NCI-H1048 (cell line): ENCODE measurements at regions not wholly inside any gene's neighbourhood (a gene's known extent, or its start where the extent isn't known, plus 50 kb on each side); places are given as distances from the start of the nearest gene placed in this dataset.
"Not testable (repeated sequence)": the region's sequence is repeated elsewhere in the genome, so short reads cannot be mapped to it uniquely, and the experiment has no call there.

ENCODE experiments used
- DNase-seq: peaks from one replicate; lab custom pipeline; 2025; lab: John Stamatoyannopoulos, UW

DNA sequence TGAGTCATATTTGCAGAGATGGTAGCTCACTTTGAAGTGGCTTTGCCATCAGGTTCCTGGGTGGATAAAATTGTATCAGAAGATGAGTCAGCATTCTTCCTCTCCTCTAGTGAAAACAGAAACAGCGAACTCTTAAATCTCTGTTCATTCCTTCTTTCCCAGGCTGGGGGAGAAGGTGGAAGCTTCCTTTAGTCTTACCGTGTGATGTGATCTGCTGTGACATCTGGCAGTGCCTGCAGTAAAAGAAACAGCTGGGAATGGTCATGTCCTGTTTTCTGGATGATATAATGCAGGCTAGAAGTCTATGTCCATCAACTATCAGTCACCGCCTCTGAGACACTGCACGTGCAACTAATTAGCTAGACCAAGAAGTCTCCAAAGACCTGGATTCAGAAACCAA lies 171.6 kb downstream of the VAPA start:
- DNase-seq, result no peak

DNA sequence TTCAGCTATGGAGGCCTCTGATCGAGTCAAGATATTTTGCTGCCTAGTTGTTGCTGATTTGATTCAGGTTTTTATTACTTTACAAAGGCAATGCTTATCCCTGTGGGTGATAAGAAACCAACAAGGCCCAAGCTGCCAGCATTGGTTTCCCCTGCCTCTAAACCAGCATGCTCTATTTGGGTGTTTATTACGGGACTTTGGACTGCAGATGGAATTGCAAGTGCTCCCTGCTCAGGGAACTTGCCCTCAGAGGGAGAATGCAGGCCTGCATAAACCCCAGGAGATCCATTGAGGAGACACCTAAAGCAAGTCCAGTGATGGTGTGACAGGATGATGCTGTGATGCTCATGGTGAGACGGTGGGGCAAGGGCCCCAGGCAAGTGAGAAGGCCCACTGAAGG lies 172.1 kb downstream of the VAPA start:
- no peak for DNase-seq

DNA sequence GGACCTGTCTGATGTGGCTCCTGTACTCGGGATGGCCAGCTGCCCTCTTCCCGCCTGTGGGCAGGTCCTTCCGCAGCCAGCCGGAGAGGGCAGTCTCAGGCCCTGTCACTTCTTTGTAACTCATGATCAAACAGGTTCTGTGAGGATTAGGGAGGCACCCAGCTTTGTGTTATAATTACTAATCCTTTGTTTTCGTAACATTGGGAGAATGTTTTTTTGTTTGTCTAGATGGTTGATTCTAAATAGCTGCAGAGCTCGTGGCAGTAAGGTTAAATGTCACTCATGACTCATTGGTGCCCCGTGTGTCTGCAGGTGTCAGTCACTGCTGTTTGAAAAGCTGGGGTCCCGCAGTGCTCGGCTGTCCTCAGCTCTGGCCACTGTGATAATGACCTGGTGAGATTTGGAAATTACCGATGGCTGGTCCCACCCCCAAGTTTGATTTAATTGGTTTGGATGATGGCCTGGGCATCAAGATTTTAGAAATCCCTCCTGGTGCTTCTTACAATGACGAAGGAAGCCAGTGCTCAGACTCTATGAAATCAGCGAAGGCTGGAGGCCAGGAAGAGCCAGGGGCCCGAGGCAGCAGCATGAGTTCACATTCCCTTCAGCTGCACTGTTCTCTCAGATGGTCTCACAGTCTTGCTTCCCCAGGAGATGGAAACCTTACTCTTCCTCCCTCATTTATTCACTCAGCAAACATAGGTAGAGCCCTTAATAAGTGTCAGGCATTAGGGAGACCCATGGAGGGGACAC lies 172.8 kb downstream of the VAPA start:
- DNase-seq, result no peak

DNA sequence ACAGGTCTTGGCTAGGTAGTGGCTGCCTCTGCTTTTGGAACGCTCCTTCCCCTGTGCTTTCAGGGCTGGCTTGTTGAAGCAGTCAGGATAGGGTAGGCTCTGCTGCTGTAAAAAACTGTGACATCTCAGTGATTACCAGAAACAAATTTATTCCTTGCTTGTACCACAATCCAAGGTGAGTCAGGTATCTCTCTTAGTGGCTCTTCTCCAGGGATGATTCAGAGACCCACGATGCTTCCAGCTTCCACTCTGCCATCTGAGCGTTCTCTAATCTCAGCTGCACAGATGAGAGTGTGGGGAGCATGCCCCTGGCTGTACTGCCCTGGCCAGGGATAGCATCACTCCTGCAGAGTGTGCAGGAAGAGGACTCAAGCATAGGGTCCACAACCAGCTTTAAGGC lies 174.9 kb downstream of the VAPA start:
- no peak for DNase-seq

DNA sequence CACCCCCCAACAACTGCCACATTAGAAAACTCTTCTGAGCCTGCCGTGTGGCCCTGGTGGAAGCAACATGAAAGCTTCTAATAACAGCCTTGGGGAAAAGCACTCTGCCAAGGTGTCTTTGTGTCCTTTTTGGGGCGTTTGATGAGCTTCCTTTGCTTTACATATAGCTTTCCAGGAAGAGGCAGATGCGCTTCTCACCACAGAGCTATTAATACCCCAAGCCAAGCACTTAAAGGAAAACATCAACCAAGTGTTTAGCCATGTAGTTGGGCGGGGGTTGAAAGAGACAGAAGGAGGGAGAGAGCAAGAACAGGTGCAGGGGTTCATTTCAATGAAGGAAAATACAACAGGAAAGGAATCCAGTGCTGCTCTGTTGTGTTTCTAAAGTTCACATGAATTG lies 176.1 kb downstream of the VAPA start:
- no peak for DNase-seq

DNA sequence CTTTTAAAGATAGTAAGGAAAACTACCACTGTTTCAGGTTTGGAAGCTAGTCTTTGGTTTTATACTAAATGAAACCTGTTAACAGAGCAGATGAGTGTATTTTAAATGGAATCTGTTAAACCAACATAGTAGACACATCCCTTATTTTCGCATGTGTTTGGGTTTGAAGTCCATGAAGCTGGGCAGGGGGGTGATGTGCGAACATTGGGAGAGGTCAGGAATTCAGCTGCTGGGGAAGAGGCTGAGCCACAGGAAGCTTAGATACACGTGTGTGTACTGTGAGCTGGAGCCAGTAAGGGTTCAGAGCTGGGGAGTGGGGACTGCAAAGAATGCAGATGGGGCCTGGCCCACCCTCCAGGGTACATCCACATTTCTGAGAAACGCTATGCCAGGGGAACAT lies 176.9 kb downstream of the VAPA start:
- no peak for DNase-seq

DNA sequence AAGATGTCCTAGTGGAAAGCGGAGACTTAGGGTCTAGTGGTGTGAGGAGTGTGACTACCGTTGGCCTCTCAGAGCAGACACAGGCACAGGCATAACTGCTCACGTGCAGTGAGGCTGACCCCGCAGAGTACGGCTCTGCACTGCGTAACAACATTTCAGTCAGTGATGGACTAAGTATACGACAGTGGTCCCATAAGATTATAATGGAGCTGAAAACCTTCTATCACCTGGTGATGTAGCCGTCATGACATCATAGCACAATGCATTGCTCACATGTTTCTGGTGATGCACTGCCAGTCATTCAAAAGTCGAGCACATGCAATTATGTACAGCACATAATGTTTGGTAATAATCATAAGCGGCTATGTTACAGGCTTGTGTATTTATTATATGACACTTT lies 179.6 kb downstream of the VAPA start:
- DNase-seq, result no peak

DNA sequence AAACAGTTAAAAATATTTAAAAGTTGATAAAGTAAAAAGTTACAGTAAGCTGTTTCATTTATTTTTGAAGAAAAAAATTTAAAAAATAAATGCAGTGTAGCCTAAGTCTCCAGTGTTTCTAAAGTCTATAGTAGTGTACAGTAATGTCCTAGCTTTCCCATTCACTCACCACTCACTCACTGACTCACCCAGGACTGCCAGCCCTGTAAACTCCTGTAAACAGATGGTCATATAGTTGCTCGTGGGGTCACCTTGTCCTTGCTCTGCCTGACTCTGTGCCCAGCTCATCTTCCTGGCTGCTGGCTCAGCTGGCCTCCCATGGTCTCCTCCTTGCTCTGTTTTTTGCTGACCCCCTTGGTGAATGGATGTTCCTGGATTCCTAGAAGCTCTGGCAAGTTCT lies 180.3 kb downstream of the VAPA start:
- DNase-seq, result no peak

DNA sequence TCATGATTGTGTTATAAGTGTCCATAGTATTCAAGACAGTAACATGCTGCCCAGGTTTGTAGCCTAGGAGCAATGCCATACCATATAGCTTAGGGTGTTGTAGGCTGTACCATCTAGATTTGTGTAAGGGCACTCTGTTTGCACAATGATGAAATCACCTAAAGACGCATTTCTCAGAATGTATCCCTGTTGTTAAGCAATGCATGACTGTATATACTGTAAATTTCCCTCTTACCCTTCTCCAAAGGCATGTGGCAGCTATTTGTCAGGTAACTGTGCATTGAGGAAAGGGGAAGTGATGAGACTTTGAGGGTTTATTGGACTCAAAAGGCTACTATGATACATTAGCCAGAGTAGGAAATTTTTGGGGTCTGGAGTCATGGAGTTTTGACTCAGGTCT lies 180.8 kb downstream of the VAPA start:
- DNase-seq, result no peak

DNA sequence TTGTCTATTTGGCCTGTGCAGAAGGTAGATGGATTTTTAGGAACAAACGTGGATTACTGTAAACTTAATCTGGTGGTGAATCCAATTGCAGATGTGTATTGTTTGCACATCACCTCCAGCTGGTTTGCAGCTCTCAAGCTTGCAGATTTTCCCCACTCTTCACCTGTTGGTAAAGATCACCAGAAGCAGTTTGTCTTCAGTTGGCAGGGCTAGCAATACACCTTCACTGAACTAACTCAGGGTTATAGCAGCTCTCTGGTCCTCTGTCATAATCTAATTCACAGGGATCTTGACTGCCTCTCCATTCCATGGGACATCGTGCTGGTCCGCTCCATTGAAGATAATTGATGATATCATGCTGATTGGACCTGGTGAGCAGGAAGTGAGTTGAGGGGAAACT lies 181.5 kb downstream of the VAPA start:
- no peak for DNase-seq

DNA sequence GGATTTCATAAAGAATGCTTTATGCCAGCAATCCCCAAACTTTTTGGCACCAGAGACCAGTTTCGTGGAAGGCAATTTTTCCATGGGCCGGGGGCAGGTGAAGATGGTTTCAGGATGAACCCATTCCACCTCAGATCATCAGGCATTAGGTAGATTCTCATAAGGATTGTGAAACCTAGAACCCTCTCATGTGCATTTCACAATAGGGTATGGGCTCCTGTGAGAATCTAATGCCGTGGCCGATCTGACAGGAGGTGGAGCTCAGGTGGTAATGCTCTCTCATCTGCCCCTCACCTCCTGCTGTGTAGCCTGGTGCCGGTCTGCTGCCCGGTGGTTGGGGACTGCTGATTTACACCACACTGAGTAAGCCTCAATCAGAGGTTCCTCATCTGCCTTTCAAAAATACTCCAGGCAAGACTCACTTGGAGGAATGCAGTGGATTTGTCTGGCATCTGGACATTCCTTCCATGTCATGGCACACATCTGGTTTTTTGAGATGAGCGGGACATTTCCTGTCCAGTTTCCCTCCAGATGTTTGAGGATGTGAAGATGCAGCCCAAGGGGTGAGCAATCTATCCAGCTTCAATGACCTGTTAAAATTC lies 185.8 kb downstream of the VAPA start:
- DNase-seq, result no peak

DNA sequence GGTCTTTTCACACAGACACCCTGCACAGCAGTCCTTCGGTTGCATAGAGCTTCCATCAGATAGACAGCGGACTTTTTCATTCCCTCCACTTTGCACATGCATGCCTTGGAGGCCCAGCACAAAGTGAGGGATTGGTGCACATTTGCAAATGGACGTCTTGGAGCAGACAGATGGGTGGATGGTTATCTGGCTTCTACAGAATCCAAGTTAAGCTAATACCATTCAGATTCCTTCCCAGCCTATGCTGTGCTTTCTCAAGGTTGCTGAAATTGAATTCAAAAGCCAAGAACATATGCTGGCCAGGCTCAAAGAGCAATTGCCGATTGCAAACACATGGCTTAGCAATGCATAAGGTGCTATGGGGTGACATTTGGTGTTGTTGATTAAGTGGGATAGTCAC lies 186.4 kb downstream of the VAPA start:
- no peak for DNase-seq

DNA sequence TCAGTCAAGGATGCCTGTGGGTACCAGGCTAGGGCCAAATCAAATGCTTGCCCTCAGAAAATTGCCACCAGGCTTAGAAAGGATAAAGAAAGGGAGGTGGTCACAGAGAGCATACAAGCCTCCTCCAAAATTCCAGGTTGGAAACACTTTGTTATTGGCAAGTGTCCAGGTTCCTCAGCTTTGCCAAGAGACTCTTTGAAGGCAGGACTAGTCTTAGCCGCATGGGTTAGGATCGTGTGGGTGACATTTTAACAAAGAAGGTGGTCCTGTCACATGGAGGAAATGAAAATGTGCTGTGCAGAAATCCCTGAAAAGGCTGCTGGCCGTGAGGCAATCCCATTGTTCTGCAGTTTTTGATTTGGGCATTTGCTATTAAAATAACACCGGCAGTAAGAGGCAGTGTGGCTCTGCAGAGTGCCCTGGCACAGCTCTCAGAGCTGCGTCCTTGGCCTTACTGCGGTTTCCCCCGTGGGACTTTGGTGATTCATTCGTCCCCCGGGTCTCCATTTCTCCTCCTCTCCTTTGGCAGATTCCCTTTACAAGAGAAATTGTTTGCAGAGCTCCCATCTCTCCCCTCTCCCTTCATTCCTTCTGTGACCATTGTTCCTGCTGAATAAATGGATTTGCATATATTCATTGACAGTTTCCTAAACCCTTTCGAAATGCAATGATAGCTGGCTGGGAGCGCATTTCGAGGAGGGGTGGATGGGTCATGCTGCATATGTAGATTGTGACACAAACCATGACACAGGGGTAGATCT lies 187.3 kb downstream of the VAPA start:
- no peak for DNase-seq

DNA sequence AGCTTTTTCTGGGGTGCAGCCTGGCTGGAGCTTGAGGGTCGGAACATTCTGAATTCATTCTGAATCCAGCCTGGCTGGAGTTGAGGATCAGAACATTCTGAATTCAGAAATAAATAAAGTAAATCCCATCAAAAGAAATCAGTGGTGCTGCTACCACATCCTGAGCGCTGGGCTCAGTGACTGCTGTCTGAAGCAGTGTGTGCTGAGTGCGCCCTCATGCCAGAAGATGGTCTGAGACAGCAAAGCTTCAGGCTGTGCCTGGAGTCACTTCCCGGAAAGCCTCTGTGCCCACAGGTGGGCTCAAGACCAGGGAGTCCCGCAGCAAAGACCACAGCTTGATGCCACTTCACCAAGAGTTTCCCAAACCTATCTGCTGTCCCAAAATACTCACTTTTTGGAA lies 187.9 kb downstream of the VAPA start:
- DNase-seq, result no peak

DNA sequence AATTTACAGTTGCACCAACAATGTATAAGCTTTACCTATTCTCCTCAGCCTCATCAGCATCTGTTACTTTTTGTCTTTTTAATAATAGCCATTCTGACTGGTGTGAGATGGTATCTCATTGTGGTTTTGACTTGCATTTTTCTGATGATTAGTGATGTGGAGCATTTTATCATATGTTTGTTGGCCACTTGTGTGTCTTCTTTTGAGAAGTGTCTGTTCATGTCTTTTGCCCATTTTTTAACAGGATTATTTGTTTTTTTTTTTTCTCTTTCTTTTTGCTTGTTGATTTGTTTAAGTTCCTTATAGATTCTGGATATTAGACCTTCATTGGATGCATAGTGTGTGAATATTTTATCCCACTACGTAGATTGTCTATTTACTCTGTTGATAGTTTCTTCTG lies 191.3 kb downstream of the VAPA start:
- not testable (repeated sequence) for DNase-seq

DNA sequence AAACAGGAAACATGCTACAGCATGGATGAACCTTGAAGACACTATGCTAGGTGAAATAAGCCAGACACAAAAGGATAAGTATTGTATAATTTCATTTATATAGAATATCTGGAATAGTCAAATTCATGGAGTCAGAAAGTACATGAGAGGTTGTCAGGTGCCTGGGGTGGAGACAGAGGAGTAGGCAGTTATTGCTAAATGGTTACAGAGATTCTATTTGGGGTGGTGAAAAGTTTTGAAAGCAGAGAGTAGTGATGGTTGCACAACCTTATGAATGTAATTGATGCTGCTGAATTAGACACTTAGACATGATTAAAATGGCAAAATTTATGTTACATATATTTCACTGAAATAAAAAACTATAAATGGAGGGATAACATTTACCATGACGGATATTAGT lies 197.4 kb downstream of the VAPA start:
- DNase-seq, result no peak

DNA sequence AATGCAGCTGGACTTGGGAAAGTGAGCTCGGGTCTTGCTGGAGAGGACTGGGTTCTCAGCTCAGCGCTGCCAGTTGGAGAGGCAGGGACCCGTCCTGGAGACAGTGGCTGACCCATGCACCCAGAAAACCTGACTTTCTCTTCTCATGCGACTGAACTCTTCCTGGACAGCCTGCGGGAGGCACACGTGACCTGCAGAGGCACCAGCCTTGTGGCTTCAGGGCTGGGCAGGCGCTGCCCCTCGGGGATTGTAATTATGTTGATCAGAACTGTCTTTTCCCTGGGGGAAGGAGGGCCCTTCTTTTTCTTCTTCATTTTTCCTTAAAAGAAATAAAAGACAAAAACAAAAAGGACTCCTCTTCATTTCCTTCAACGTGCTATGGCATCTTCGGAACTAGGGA lies 198.1 kb downstream of the VAPA start:
- DNase-seq, result no peak

DNA sequence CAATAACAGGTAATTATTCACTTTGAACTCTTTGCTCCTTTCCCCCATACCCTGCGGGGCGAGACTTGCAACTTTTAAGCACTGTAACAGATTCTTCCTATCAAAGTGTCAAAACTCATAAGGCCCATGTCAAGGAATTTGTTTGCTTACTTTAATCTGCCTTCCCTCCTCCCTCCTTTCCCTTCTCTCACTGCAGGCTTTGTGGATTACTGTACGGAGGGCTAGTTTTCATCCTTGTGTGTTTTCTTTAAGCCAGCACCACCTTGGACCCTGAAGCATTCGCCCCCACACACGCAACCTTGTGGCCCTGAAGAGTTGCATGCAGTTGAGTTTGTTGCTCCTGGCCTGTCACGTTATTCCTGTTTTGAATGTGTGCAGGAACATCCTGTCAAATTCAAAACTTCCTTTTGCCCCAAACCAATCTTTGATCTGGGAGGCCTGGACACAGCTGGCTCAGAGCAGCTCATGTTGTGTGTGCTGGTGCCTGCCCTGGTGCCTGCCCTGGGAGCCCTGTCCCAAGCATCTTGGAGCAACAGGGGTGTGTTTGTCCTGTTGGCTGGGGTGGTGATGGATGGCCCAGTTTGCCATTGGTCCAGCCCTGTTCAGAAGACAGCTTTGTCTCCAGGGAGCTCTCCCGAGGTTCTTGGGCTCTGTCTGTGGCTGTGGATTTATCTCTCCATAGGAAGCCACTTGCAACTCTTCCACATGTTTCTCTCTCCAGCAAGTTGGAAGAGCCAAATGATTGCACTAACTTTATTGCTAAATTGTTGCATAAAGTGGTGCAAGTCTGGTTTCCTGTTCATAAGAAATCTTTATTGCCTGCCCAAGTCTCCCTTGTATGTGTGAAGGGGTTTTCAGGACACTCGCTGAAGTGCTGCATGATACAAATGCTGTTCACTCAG lies 199.6 kb downstream of the VAPA start:
- no peak for DNase-seq

DNA sequence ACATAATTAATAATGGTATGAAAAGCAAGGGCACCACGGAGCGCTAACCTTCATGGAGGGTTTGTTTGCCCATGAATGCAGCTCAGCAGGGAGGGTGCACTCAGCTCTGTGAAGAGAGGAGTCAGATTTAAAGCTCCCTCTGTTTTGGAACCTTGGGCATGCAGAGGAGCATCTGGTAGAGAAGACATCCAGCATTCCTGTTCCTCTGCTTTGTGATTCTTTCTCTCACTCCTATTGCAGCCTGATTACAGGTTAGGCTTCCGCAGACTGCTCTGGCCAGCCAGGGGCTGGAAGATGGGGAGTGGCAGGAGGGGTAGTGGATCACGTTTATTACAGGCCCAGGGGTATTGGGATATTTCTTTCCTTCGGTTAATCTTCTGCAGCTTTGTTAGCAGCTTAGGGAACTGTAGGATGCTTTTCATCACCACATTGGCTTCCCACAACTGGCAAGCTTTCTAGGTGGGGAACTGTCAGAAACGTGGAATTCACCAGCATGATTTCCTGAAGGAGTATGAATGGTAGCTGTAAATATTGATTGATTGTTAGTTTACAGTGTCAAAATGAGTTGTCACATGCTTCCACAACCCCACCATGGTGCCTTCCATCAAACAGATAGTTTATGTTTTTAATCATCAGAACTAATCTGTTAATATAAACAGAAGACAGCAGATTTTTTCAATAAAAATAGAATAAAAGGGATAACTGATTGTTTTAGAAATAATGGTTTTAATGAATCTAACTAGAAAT lies 201.1 kb downstream of the VAPA start:
- no peak for DNase-seq

DNA sequence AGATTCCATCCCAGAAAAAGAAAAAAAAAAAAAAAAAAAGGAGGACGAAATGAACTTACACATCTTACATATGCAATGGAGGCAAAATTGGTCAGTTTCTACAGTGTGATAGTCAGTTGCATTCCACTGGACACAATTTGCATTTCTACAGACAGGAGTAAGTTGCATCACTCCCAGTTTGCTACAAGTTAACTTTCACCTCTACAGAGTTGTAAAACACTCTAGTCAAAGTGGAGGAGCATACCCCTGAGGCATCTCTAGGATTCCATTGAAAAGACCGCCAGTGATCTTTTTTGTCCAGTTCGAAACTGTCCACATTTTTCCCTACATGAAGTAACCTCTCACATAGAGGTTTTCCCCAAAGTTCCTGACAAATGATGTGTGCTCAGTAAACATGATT lies 202.8 kb downstream of the VAPA start:
- no peak for DNase-seq

DNA sequence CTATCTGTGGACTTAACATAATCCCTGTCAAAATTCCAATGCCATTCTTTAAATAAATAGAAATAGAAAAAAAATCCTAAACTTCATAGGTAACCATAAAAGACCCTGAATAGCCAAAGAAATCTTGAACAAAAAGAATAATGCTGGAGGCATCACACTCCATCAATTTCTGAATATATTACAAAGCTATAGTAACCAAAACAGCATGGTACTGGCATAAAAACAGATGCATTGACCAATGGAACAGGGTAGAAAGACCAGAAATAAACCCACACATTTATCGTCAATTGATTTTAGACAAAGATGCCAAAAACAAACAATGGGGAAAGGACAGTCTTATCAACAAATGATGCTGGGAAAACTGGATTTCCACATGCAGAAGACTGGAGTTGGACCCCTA lies 205.7 kb downstream of the VAPA start:
- no peak for DNase-seq

DNA sequence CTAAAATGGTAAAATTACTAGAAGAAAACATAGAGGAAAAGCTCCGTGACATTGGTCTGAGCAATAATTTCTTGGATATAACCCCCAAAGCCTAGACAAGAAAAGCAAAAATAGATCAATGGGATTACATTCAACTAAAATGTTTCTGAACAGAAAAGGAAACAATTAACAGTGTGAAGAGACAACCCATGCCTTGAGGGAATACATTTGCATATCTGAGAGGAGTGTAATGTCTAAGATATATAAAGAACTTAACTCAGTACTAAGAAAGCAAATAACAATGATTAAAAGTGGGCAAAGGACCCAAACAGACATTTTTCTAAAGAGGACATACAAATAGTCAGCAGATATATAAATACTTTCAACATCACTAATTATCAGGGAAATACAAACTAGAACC lies 206.2 kb downstream of the VAPA start:
- DNase-seq, result no peak
